ENCODE measurements at regions not wholly inside any gene's neighbourhood (a gene's known extent, or its start where the extent isn't known, plus 50 kb on each side); places are given as distances from the start of the nearest gene placed in this dataset.

DNA sequence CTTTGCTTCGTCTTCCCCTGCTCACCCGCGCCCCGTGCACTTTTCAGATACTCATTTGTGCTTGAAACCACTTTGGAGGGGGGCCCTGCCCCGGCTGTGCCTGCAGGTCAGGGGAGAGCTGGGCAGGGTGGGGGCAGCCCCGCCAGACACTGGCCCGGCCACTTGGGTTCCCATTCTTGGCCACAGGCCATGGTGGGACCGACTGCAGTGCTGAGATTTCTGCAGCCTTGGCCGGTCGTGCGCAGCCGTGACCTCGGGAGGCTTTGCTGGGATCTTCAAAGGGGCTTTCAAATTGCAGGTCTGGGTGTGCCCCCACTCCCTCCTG is 54.5 kb upstream of the TTC34 start:
- no peak for TF ChIP-seq POLR2A (IDR thresholded peaks at IDR 0.05)
- TF ChIP-seq, protein P1, sequence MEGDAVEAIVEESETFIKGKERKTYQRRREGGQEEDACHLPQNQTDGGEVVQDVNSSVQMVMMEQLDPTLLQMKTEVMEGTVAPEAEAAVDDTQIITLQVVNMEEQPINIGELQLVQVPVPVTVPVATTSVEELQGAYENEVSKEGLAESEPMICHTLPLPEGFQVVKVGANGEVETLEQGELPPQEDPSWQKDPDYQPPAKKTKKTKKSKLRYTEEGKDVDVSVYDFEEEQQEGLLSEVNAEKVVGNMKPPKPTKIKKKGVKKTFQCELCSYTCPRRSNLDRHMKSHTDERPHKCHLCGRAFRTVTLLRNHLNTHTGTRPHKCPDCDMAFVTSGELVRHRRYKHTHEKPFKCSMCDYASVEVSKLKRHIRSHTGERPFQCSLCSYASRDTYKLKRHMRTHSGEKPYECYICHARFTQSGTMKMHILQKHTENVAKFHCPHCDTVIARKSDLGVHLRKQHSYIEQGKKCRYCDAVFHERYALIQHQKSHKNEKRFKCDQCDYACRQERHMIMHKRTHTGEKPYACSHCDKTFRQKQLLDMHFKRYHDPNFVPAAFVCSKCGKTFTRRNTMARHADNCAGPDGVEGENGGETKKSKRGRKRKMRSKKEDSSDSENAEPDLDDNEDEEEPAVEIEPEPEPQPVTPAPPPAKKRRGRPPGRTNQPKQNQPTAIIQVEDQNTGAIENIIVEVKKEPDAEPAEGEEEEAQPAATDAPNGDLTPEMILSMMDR (IDR thresholded peaks at IDR 0.05) = no peak

Data from adrenal gland (tissue), 5 donors.